K562 (cell line): ENCODE measurements at regions not wholly inside any gene's neighbourhood (a gene's known extent, or its start where the extent isn't known, plus 50 kb on each side); places are given as distances from the start of the nearest gene placed in this dataset.

Experiments used
- ATAC-seq: fragments of 200-7000 bp; cut with Tn5 transposase; 3 replicates; pipeline ENCODE4 v1.9.1; 2020; ENCODE audit warnings: moderate library complexity
- BruUV-seq: library from RNA; stranded (reverse); fragments of 400-500 nt; replicated peaks from 2 replicates; lab custom pipeline; 2021; lab: Mats Ljungman, UMichigan
- CTCF ChIA-PET: fragments of 300-600 bp; formaldehyde crosslinking; extraction: SDS; loops from one replicate; lab custom pipeline; 2021; ENCODE audit warnings: low intra/inter-chr PET ratio; lab: Yijun Ruan, JAX
- POLR2A ChIA-PET: fragments of 300-600, 350-650 bp; sonication (Branson Sonifier 250); formaldehyde crosslinking; extraction: SDS; loops from one replicate; lab custom pipeline; 2021; ENCODE audit warnings: antibody characterized with exemption, inconsistent platforms; lab: Yijun Ruan, JAX
- DNase-seq, 4 experiments: peaks; one replicate each; pipeline versions ENCODE4 v3.0.0 to v3.0.0-alpha.2; 2011 to 2018; ENCODE audit warnings: low spot score in 3 of 4, mixed read lengths in 3 of 4; ENCODE audit errors: extremely low read depth in 1 of 4
- FAIRE-seq: peaks from 2 replicates; lab custom pipeline; 2011; peaks lifted over from hg19 to GRCh38; lab: Jason Lieb, UNC
- H2AFZ ChIP-seq: 2 replicates; pipeline ENCODE4 v1.6.0; 2011; ENCODE audit warnings: low read depth, low read length, control low read depth, inconsistent platforms
- H3K27ac ChIP-seq: fragments of 200-600 bp; 3 replicates; pipeline ENCODE4 v1.8.0; 2011; ENCODE audit warnings: low read depth, mild to moderate bottlenecking, control low read depth, inconsistent platforms, low read length, moderate library complexity, mixed read lengths; ENCODE audit errors: extremely low read depth
- H3K27me3 ChIP-seq, 2 experiments: fragments of 300-600 bp in 1 of 2; 2 replicates in 1 of 2; 3 replicates in 1 of 2; pipeline versions ENCODE4 v1.6.0 to v1.8.0; 2011; ENCODE audit warnings: inconsistent platforms in 2 of 2, low read length in 2 of 2, mild to moderate bottlenecking in 1 of 2, mixed read lengths in 1 of 2, moderate library complexity in 1 of 2; ENCODE audit not compliant: control insufficient read depth in 2 of 2, insufficient read depth in 2 of 2
- H3K36me3 ChIP-seq: fragments of 300-600 bp; 3 replicates; pipeline ENCODE4 v1.8.0; 2011; ENCODE audit warnings: mild to moderate bottlenecking, low read length, inconsistent platforms; ENCODE audit not compliant: control insufficient read depth, insufficient read depth
- H3K4me1 ChIP-seq, 2 experiments: fragments of 200-600 bp in 1 of 2; replicated peaks in 1 of 2; 2 replicates in 1 of 2; 3 replicates in 1 of 2; pipeline versions ENCODE4 v1.5.1 to v1.8.0; 2011; ENCODE audit warnings: inconsistent platforms in 2 of 2, low read length in 2 of 2, mild to moderate bottlenecking in 1 of 2, mixed read lengths in 1 of 2, moderate library complexity in 1 of 2; ENCODE audit not compliant: control insufficient read depth in 2 of 2, insufficient read depth in 2 of 2
- H3K4me2 ChIP-seq: 2 replicates; pipeline ENCODE4 v1.6.1; 2011; ENCODE audit warnings: low read length, control low read depth, inconsistent platforms, mixed read lengths; ENCODE audit not compliant: insufficient read depth
- H3K4me3 ChIP-seq: fragments of 200-600 bp; sonication (generic), shearing (Covaris generic); 2 replicates; pipeline ENCODE4 v1.5.1; 2016; ENCODE audit warnings: control low read depth, inconsistent platforms
- H3K79me2 ChIP-seq: fragments of 200-600 bp; 3 replicates; pipeline ENCODE4 v1.8.0; 2011; ENCODE audit warnings: low read length, inconsistent platforms; ENCODE audit not compliant: control insufficient read depth, insufficient read depth
- H3K9ac ChIP-seq, 2 experiments: 2 replicates each; pipeline versions ENCODE4 v1.6.0 to v1.6.1; 2011; ENCODE audit warnings: low read depth in 2 of 2, low read length in 2 of 2, control low read depth in 1 of 2, inconsistent platforms in 1 of 2, mild to moderate bottlenecking in 1 of 2, mixed read lengths in 1 of 2; ENCODE audit not compliant: insufficient read depth in 1 of 2
- H3K9me1 ChIP-seq: one replicate; pipeline ENCODE4 v1.6.0; 2011; ENCODE audit warnings: inconsistent platforms, mild to moderate bottlenecking, low read length, moderate library complexity; ENCODE audit not compliant: control insufficient read depth, insufficient read depth
- H3K9me3 ChIP-seq: replicated peaks from 2 replicates; pipeline ENCODE4 v1.5.1; 2011; ENCODE audit warnings: low read depth, low read length, inconsistent platforms; ENCODE audit not compliant: control insufficient read depth, insufficient read depth
- H4K20me1 ChIP-seq: replicated peaks from 2 replicates; pipeline ENCODE4 v1.6.1; 2011; ENCODE audit warnings: low read length, inconsistent platforms, mixed read lengths; ENCODE audit not compliant: control insufficient read depth, insufficient read depth
- BMI1 ChIP-seq: fragments of 150-350 bp; IDR thresholded peaks from 2 replicates; pipeline ENCODE4 v1.6.1; 2014; ENCODE audit warnings: low read length
- FOXA1 ChIP-seq: fragments of 450-650 bp; IDR thresholded peaks from 2 replicates; pipeline ENCODE4 v1.6.1; 2016; ENCODE audit warnings: mild to moderate bottlenecking, borderline replicate concordance
- HDAC2 ChIP-seq: fragments of 450-650 bp; IDR thresholded peaks from 2 replicates; pipeline ENCODE4 v1.6.1; 2016; ENCODE audit warnings: mild to moderate bottlenecking
- POLR2H ChIP-seq: IDR thresholded peaks from 2 replicates; pipeline ENCODE4 v1.6.1; 2016; ENCODE audit warnings: missing genetic modification characterization, low read depth, mild to moderate bottlenecking, control low read depth, missing compliant biosample characterization, moderate library complexity
- SPI1 ChIP-seq: IDR thresholded peaks from 2 replicates; pipeline ENCODE4 v1.6.1; 2011; ENCODE audit warnings: low read depth, low read length, control low read depth, borderline replicate concordance
- TAF9B ChIP-seq: fragments of 450-650 bp; IDR thresholded peaks from 2 replicates; pipeline ENCODE4 v1.6.1; 2018; ENCODE audit warnings: mild to moderate bottlenecking; ENCODE audit not compliant: partially characterized antibody
- ZNF197 ChIP-seq: fragments of 200-800 bp; sonication (Bioruptor generic); IDR thresholded peaks from 2 replicates; pipeline ENCODE4 v1.6.1; 2016; ENCODE audit warnings: low read depth, missing genetic modification characterization, missing compliant biosample characterization
- WGBS: fragments of 100-300 bp; shearing (Covaris generic); methylation state at CpG from one replicate; pipeline ENCODE4 v1.1.6; 2016; ENCODE audit warnings: low coverage, mixed read lengths; ENCODE audit not compliant: insufficient coverage; ENCODE audit errors: missing lambda C conversion rate; 5-methylcytosine and 5-hydroxymethylcytosine counted together
- in situ Hi-C: fragments of 300-500 bp; cut with MboI; formaldehyde crosslinking; loops from 4 replicates; pipeline ENCODE4 v1.15.0; 2018; ENCODE audit warnings: inconsistent platforms, mixed read lengths
- intact Hi-C: fragments of 100-400 bp; cut with micrococcal nuclease; formaldehyde crosslinking; loops from 2 replicates; pipeline ENCODE4 v1.14.2; 2022
- TF ChIP-seq, protein P1 (sequence below): sonication (generic); formaldehyde crosslinking; IDR thresholded peaks from 2 replicates; pipeline ENCODE4 v1.8.0; 2022; ENCODE audit warnings: mild to moderate bottlenecking, missing genetic modification reagents
- TF ChIP-seq, protein P2 (sequence below): fragments of 250-450 bp; sonication (Bioruptor Pico); IDR thresholded peaks from 2 replicates; pipeline ENCODE4 v1.5.0; 2021; ENCODE audit warnings: mild to moderate bottlenecking, moderate library complexity

DNA sequence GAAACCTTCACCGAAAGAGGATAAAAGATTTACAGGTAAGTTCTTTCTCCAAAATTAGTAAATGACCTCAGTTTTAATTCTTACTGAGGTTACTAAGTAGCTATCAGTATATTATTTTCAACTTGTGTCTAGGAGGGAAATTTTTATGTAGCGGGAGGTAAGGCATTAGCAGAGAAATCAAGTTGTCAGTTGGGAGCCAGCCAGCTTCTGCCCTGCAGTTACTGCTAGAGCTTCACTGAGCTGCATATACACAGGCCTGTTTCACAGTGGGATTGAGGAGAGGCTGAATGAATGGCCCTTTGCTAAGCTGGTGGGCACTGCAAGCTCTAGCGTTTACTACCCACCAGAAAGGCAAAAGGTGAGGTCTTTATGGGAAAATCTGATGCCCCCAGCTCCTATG lies 105.7 kb downstream of the ACAA2 start:
- Histone ChIP-seq H2AFZ (no peak overlapping the region), H3K79me2 (no peaks in the 10 kb centered on the region), H3K4me1 (no peaks in the 10 kb centered on the region), H3K27ac (no peak overlapping the region), H3K4me2 (no peak overlapping the region), H3K9me1 (no peaks in the 10 kb centered on the region), H3K9me3 (no peaks in the 10 kb centered on the region), H4K20me1 (no peaks in the 10 kb centered on the region), H3K9ac (no peak overlapping the region), H3K27me3 (no peaks in the 10 kb centered on the region), H3K36me3 (no peaks in the 10 kb centered on the region), H3K4me3 (no peak overlapping the region)
- CTCF ChIA-PET = no interaction called here
- BruUV-seq = no TSS peak
- DNase-seq (no peak), ATAC-seq (no peak), FAIRE-seq (no peak)
- POLR2A ChIA-PET = interaction anchor here (0.6 kb wide), 1 partner anchor 10 kb away, joined by 3 read pairs; no protein-coding TSS in a partner anchor
- in situ Hi-C loops (no loop called here), intact Hi-C loops (no loop called here)
- 4% methylated on average over 3 of the region's 3 CpGs for WGBS
- TF ChIP-seq TAF9B (no peak), FOXA1 (no peak), SPI1 (no peak), POLR2H (tag) (no peak)

DNA sequence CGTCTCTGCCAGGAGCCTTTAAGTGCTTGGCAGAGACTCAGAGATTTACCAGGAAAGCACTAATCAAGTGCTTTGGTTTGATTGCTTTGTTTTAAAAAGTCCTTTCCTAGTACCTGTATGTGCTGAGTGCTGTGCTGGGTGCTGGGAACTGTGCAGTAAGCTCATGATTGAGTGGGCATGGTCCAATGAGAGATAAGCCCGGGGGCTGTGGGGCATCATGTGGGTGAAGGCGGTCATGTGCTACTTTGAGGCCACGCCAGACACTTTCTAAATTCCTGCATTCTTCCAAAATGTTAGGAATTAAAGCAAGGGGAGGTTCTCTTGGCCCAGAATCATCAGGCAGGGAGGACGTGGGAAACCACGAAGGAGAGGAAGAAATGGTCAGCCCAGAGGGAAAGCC lies 109.0 kb downstream of the ACAA2 start:
- no peak for ATAC-seq
- Histone ChIP-seq H4K20me1 (no peaks in the 10 kb centered on the region), H3K9me1 (no peaks in the 10 kb centered on the region), H3K4me2 (no peak overlapping the region), H3K4me3 (no peak overlapping the region), H3K4me1 (no peaks in the 10 kb centered on the region), H3K9me3 (no peaks in the 10 kb centered on the region), H3K36me3 (no peaks in the 10 kb centered on the region), H3K9ac (no peak overlapping the region), H3K27ac (no peak overlapping the region), H2AFZ (no peak overlapping the region), H3K79me2 (no peaks in the 10 kb centered on the region), H3K27me3 (peaks cover 0 to 13% of the 10 kb centered on the region in 2 experiments; a peak in 1 of 5 replicates)
- intact Hi-C loops = no loop called here
- in situ Hi-C loops = no loop called here
- CTCF ChIA-PET = no interaction called here
- 3% methylated on average over 4 of the region's 6 CpGs for WGBS
- POLR2A ChIA-PET = interaction anchor here (0.6 kb wide), 1 partner anchor 26 kb away, joined by 3 read pairs; no protein-coding TSS in a partner anchor
- TF ChIP-seq, protein P1, sequence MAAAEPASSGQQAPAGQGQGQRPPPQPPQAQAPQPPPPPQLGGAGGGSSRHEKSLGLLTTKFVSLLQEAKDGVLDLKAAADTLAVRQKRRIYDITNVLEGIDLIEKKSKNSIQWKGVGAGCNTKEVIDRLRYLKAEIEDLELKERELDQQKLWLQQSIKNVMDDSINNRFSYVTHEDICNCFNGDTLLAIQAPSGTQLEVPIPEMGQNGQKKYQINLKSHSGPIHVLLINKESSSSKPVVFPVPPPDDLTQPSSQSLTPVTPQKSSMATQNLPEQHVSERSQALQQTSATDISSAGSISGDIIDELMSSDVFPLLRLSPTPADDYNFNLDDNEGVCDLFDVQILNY = no peak
- TF ChIP-seq ZNF197 (no peak), BMI1 (no peak), HDAC2 (no peak)
- TF ChIP-seq, protein P2, sequence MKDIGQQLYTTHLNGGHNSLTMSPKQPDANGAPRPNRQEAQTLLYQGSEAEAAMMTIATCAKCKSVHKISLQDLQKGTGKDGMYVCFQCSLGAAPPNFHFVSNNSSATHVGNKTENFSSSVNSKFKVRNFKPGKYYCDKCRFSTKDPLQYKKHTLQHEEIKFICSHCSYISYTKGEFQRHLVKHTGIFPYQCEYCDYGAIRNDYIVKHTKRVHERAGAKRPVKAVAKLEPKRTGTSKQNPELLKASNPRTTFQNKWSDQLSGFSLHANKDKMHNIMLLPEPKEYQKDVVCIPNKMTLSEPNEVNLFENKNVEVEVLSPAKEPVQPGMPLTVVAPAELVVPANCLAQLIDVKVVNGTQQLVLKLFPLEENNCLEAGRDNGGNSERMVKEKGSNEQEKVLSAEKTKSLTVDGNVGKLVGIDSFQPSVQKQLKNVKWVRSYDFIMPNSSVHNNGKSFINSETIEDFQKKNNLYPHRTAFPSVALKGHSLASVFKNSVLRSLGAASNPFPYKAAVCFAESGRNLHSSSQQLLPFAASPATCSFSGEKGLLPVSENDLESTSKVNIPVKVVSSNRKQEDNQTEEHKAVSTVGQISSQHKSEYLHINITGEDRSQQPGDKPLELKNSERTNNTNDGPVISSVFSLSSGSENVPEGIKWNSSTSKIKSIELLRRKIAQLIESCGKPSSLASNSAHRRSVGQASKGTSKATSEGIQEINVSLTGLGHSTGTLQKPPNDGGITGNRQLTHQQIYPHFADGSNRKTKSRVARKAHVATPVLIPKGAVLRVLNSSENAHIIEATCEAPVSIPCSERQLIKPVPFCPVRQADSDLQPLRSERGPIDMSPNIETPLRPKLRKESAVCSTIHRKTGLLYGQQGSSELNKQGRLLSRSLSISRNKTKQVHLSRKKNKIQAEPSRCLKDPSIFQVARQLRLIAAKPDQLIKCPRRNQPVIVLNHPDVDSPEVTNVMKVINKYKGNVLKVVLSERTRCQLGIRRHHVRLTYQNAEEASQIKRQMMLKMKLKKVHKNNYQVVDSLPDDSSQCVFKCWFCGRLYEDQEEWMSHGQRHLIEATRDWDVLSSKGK (CRISPR knock-in tag) = no peak
- FAIRE-seq = no peak
- no peak for DNase-seq
- BruUV-seq = no TSS peak
